HG03025 (cell line): ENCODE measurements at regions not wholly inside any gene's neighbourhood (a gene's known extent, or its start where the extent isn't known, plus 50 kb on each side); places are given as distances from the start of the nearest gene placed in this dataset.

Experiments
- ATAC-seq: cut with Tn5 transposase; IDR thresholded peaks from one replicate; pipeline ENCODE4 v1.9.1; 2021; ENCODE audit warnings: mild to moderate bottlenecking, moderate library complexity; ENCODE audit not compliant: unreplicated experiment, low FRiP score

DNA sequence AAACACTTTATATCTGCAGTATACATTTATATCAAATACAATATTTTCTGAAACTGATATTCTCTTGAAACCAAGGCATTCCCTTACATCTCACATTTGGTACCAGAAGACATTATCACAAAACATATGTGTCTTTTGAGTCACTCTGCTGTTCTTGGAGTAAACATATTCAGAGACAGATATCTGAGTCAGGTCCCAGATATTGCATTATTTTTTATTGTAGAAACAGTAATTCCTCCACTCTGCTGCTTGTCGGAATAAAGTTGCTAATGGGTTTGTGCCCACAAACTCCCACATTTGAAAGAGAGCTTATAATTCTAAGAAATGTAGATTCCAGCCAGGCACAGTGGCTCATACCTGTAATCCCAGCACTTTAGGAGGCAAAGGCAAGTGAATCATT is 261.1 kb upstream of the DAPK1 start:
- no peak for ATAC-seq

DNA sequence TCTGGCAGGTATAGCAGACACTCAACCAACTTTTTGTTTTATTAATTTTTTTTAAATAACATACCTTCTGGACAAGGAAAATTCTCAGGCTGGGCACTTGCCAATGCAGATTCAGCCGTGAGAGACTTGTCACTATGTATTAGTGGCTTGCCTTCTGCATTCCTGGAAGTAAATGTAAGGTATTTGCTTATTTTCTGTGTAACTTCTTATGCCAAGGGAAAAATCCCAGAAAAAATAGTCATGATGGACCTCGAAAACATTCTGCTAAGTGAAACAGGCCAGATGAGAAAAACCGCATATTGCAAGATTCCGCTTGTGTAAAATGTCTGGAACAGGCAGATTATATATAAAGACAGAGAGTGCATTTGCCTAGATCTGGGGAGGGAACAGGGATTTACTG is 260.3 kb upstream of the DAPK1 start:
- ATAC-seq: no peak

DNA sequence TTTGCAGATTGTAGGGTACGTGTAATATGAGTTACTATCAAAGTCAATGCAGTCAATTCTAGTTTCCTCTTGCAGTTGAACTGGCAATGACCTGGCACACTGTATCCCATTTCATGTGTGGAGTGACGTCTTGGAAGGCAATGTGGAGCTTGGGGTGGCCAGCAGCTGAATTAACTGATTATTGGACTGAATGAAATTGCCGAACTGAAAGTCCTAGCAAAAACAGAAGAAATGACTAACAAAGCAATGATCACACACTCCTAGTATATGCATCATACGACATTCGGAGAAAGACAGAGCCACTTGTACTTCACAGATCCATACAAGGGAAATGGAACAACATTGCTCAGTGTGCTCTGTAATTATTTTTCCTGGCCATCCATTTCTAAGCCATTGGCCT is 259.1 kb upstream of the DAPK1 start:
- ATAC-seq: no peak

DNA sequence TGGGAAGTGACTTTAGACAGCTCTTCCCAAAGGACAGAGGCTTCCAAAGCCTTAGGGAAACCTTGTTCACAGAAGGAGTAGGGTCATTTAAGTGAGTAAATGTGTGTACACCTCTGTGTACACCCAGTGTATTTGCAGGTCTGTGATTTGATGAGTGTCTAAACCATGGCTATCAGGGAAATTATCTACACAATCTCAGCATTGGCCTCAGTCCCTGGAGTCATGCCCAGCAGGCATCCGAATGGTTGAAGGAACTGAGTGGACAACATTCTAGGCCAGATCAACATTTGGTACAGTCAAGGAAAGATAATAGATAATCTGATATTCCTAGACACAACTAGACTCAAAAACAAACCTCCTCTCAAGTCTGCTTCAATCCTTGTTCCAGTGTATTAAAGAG is 258.4 kb upstream of the DAPK1 start:
- ATAC-seq: no peak

DNA sequence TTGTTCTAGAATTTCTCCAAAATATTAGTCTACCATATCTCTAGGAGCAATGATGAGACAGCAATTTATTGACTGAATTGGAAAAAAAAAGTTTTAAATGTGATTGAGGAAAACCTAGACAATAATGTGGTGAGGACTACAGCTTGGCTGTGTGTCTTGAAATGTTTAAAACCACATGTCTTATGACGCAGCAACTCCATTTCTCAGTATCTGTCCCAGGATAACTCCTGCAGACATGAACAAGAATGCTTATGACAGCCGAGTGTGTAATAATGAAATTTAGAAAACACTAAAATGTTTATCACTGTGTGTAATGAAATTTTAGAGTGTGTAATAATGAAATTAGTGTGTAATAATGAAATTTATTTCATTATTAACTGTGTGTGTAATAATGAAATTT is 254.1 kb upstream of the DAPK1 start:
- ATAC-seq: no peak

- no peak for ATAC-seq
These were observed 252.4 kb upstream of the DAPK1 start for GRCh38 chr9:87245271-87245670.

GRCh38 chr9:87247097-87247496 is 250.6 kb upstream of the DAPK1 start:
- ATAC-seq: no peak

DNA sequence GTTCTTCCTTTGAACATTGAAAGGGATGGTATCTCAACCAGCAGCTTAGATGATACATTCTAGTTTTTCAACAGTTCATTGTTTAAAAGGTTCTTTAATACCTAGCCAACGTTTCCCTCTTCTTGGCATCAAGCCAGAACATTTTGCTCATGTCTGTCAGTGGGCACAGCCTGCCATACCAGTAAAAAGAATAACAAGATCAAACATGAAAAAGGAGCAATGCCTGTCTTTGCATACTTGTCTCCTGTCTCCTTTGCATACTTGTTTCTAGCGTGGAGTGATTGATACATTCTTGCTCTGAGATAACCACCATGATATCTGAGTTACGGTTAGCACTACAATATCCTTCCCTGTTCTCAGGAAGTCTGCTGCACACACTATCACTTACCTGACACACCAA is 248.6 kb upstream of the DAPK1 start:
- ATAC-seq: no peak

GRCh38 chr9:87250205-87250604 is 247.5 kb upstream of the DAPK1 start:
- ATAC-seq: no peak

GRCh38 chr9:87255431-87256155 is 242.1 kb upstream of the DAPK1 start:
- ATAC-seq: no peak

DNA sequence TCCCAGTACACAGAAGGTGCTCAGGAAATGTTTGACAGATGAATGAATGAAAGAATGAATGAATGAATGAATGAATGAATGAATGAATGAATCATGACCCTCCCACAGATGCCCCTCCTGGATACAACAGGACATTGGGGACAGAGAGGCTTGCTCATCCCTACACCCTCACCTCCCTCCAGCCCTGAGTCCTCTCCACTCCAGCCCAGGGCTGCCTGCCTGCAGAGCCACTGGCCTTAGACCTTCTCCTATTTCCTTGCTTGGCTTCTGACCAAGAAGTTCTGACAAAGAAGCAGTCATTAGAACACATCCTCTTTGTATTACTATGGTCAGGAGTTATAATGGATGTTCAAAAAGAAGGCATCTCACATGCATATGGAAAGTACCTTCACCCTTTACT is 240.7 kb upstream of the DAPK1 start:
- ATAC-seq: no peak

- no peak for ATAC-seq
These were observed 237.8 kb upstream of the DAPK1 start for GRCh38 chr9:87259543-87260518.

DNA sequence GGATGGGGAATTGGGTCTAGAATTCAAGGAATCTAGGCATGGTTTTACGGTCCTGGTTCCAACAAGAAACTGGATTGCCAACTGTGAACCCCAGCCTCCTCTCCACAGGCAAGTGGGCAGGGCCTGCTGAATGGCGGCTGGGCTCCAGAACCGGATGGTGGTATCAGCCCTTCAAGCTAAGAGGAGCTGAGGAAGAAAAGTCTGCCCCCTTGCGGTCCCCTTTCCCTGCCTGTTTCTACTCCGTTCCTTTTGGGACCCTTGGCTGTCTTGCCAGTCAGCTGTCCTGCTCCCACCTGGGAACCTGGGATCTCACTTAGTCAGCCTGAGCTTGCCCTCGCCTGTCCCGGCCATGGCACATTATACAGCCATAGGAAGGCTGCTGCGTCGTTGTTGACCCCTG is 234.4 kb upstream of the DAPK1 start:
- no peak for ATAC-seq

- no peak for ATAC-seq
These were observed 231.0 kb upstream of the DAPK1 start for GRCh38 chr9:87266697-87267096.

GRCh38 chr9:87267251-87268070 is 230.2 kb upstream of the DAPK1 start:
- no peak for ATAC-seq

GRCh38 chr9:87269296-87270176 is 228.1 kb upstream of the DAPK1 start:
- no peak for ATAC-seq

GRCh38 chr9:87270221-87270847 is 227.3 kb upstream of the DAPK1 start:
- ATAC-seq: no peak

- no peak for ATAC-seq
These were observed 226.8 kb upstream of the DAPK1 start for GRCh38 chr9:87270848-87271234.

DNA sequence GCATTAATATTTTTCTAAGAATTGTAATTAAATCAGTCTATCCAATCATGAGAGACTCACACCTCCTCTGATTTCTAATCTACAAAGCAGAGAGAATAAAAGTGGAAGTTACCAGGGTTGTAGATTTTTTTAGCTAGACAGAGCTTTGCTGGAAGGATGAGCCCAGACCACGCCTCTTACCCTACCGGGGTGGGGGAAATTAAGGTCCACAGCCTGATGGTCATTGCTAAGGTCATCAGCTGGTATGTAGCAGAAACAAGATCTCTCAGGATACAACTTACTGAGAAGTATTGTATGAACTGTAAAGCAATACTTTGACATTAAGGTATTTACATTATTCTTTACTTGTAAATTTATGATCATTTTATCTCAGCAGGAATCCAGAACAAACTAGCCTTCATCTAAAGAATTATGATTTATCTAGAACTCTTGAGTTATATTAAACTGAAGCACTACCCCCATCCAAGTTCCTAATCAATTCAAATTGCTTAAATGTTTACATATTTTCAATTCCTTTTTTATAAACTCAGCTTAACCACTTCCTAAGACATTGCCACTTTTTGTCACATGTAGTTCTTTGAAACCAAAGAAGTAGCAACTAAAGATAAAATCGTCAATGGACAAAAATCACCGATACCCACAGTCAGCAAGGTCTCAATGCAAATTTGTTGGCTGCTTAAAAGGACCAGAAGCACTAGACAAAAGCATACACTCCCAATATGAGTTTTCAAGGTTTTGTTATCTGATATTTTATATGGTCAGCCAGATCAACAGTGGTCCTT is 225.8 kb upstream of the DAPK1 start:
- ATAC-seq: no peak
